Testis (tissue), 2 donors: ENCODE measurements at regions not wholly inside any gene's neighbourhood (a gene's known extent, or its start where the extent isn't known, plus 50 kb on each side); places are given as distances from the start of the nearest gene placed in this dataset.

ENCODE experiments used
- POLR2A ChIP-seq: fragments of 450-650 bp; IDR thresholded peaks from one replicate; pipeline ENCODE4 v1.6.1; 2017; ENCODE audit warnings: antibody characterized with exemption, mild to moderate bottlenecking, moderate library complexity
- TF ChIP-seq, protein P1 (sequence below), 3 experiments: fragments of 450-650 bp in 2 of 3; fragments of 200-600 bp in 1 of 3; sonication (generic) in 1 of 3; IDR thresholded peaks; one replicate each; pipeline ENCODE4 v1.5.1; 2016 to 2019; ENCODE audit warnings: antibody characterized with exemption in 3 of 3, mild to moderate bottlenecking in 2 of 3, moderate library complexity in 1 of 3

DNA sequence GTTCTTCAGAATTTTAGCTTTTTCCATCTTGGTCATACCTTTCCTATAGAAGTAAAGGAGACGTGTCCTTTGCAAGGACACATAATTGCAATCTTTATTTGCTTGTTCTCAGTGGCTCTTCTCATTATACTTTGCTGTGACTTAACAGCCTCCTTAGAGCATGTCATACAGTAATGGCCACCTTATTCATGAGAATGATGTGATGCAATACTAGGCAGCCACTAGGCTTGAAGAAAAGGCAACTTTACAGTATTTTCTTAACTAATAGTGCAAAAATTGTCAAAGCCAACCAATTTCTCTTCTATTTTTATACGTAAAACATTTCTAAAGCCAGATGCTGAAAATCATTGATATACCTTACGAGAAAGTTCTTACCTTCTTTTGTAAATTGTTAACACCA is 1296.8 kb upstream of the EYS start:
- TF ChIP-seq, protein P1, sequence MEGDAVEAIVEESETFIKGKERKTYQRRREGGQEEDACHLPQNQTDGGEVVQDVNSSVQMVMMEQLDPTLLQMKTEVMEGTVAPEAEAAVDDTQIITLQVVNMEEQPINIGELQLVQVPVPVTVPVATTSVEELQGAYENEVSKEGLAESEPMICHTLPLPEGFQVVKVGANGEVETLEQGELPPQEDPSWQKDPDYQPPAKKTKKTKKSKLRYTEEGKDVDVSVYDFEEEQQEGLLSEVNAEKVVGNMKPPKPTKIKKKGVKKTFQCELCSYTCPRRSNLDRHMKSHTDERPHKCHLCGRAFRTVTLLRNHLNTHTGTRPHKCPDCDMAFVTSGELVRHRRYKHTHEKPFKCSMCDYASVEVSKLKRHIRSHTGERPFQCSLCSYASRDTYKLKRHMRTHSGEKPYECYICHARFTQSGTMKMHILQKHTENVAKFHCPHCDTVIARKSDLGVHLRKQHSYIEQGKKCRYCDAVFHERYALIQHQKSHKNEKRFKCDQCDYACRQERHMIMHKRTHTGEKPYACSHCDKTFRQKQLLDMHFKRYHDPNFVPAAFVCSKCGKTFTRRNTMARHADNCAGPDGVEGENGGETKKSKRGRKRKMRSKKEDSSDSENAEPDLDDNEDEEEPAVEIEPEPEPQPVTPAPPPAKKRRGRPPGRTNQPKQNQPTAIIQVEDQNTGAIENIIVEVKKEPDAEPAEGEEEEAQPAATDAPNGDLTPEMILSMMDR (IDR thresholded peaks at IDR 0.05): no peak
- no peak for TF ChIP-seq POLR2A
